C4-2B (cell line): ENCODE measurements at regions not wholly inside any gene's neighbourhood (a gene's known extent, or its start where the extent isn't known, plus 50 kb on each side); places are given as distances from the start of the nearest gene placed in this dataset.

ENCODE experiments used
- CTCF ChIP-seq: fragments of 450-650 bp; conservative IDR thresholded peaks from 2 replicates; pipeline ENCODE4 v1.5.1; 2017; ENCODE audit warnings: mild to moderate bottlenecking
- ZFX ChIP-seq: fragments of 450-650 bp; IDR thresholded peaks from 2 replicates; pipeline ENCODE4 v1.6.1; 2017

- TF ChIP-seq CTCF (no peak), ZFX (no peak)
Observed at GRCh38 chr5:24777392-24777791, 132.6 kb upstream of the CDH10 start.
